ENCODE measurements at regions not wholly inside any gene's neighbourhood (a gene's known extent, or its start where the extent isn't known, plus 50 kb on each side); places are given as distances from the start of the nearest gene placed in this dataset.

DNA sequence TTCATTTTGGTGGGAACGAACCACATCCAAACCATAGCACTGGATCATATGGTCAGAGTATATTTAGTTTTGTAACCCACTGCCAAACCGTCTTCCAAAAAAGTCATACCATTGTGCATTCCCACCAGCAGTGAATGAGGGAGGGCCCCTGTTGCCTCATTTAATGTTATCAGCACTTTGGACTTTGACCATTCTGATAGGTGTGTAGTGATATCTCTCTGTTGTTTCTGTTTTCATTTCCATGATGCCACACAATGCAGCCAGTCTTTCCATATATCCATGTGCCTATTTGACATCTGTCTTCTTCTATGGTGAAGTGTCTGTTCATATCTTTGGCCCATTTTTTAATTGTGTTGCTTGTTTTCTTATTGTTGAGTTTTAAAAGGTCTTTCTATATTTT lies 105.0 kb upstream of the PPP2R2D start:
- no peak for DNase-seq (ENCODE audit: low read depth)

DNA sequence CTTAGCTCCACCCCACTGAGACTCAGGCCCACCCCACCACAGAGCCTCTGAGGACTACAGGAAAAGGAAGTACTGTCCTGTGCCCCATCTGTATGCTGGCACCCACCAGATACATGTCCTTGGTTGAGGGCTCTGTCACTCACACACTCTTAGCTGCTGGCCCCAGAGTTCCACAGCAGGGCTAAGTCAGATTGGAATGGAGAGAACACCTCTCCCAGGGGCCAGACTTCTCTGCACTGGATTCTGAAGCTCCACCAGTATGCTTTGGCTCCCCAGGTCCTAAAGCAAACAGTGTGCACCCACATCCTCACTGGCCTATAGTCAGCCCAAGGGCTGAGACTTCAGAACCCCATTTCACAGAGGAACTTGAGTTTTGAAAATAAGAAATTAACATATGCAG lies 103.2 kb upstream of the PPP2R2D start:
- DNase-seq (ENCODE audit: low read depth): no peak

DNA sequence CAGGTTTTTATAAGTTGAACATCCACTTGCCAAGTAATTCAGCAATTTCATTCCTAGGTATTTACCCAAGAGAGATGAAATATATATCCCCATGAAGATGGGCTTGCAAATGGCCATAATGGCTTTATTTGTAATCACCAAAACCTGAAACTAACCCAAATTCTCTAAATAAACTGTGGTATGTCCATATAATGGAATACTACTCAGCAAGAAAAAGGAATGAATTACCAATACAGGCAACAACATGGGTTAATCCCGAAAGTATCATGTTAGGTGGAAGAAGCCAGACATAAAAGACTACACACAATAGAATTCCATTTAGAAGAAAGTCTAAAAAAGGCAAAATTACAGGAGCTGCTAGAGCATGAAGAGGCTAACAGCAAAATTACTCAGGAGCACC lies 101.4 kb upstream of the PPP2R2D start:
- no peak for DNase-seq (ENCODE audit: low read depth)

DNA sequence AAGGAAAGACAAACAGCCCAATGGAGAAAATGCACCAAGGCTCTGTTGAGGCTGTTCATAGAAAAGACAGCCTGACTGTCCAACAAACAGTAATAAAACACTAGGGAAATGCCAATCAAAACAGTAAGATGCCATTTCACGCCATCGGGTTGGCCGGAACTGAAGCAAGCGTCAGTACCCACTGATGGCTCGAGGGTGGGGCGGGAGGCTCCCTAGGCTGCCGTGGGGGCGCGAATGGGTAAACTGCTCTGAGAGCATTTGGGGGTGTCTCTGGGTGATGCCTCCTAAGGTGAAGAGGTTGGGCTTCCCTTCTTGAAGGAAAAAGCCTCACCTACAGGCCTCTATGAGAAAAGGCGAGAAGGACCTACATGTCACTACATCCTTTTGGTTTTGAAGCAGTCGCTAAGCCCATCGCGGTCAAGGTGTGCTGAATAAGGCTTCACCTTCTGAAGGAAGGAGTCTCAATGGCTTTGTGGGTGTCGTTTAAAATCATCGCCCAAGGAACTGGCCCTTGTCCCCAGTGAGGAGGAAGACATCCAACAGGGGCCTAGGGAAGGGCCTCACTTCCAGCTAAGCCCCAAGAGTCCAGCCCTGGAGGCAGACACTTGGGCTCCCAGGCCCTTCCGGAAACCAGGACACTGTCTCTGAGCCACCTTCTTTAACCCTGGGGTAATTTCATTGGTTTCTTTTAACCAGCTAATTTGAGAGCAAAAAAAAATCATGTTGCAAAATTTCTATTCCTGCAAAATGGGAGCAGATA lies 98.5 kb upstream of the PPP2R2D start:
- DNase-seq (ENCODE audit: low read depth): no peak

DNA sequence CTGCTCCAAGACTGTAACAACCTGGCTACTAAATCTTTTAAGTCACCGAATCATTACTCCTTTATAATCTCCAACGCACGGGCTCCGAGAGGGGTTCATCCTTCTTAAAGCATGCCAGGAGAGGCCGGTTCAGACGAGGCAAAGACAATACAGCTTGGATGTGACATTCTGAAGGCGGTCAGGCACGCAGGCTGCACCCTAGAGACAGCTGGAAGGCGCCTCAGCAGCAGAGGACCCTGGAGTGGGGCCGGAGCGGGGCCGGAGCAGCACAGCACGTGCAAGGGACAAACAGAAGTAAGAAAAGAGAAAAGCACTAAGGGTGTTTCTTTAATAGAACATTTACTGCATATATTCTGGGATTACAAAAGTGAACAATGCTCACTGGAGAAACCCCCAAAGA lies 97.8 kb upstream of the PPP2R2D start:
- DNase-seq (ENCODE audit: low read depth): no peak

DNA sequence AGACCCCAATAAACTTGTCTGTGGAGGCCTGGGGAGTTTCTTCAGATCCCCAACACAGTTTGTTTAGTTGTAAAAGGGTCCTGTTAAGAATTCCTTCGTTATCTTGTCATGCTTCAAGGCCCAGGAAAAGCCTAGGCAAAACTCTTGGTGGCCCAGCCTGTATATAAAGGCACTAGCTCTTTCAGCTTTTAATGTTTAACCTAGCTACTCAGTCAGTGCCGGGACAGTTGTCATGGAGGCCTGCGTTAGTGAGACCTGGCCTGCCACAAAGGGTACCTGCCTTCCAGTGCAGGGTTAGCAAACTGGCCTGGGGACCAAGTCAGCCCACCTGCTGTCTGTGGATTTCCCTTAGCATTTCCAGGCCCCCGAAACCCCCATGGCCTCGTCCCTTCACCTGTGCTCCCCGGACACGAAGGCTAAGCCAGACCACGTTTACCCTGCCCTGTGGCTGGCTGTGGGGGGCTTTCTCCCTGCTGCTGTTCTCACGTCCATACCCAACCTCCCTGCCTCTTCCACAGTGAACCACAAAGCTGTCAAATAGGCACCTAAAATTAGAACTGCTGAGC lies 96.9 kb upstream of the PPP2R2D start:
- DNase-seq (ENCODE audit: low read depth): no peak

DNA sequence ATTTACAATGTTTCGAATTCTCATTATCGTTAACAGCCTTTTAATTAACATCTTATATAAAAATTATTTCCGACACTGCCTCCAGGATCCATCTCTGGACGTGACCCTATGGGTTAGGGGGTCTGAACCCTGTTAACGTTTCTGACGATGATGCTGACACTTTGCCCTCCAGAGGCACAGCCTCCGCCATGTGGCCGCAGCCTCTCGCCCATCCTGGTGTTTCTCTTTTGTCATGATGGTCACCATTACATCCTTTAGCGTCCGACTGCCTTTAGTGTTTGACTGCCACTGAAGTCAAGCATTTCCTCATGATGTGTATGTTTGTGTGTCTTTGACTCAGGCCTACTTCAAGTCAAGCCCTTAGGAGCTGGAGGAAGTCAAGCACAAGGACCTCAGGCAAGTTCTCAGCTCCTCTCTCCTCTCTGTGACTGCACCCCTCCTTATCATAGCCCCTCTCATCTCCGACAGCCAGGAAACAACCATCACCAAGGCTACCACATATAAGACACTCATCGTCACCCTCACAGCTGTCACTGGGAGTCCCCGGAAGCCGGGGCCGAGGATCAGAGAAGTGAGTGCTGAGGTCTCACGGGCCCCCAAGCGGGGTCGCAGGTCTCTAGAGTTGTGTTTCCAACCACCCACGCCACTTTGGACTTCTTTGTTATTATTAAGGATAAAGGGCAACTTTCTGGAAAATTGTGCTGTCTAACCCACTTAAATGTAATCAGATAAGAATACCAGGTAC lies 96.1 kb upstream of the PPP2R2D start:
- DNase-seq (ENCODE audit: low read depth): no peak

DNA sequence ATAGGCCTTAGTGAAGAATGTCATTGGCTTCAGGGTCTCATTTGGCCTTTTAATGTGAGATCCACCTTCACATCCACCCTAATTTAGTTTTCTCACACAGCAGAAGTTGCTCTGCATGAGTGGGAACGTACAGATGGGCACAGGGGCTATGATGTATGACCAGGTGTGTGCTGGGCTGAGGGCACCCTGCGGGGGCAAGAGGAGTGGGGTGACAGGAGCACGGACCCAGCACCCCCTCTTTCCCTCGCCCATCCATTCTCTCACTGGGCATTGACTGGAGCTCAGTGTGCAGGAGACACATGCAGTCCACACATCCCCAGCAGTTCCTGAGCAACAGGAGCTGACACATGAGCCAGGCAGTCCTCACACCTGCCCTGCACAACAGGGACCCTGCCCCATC lies 95.1 kb upstream of the PPP2R2D start:
- DNase-seq (ENCODE audit: low read depth): no peak

DNA sequence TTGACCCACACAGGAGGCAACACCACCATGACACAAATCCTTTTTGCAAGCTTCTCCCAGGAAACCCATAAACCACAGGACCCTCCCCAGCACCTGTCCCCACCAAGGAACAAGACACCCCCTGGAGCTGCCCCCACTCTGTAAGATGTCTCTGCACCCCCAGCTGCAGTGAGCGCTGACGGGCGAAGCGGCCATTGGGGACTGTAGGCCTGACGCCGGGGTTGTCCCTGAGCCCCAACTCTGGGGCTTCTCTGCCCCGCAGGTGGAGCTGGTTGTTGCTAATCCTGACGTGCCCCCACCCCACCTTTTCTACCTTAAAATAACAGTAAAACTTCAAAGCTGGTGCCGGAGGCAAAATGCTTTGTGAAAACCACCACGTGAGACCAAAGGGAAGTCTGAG lies 94.7 kb upstream of the PPP2R2D start:
- no peak for DNase-seq (ENCODE audit: low read depth)

DNA sequence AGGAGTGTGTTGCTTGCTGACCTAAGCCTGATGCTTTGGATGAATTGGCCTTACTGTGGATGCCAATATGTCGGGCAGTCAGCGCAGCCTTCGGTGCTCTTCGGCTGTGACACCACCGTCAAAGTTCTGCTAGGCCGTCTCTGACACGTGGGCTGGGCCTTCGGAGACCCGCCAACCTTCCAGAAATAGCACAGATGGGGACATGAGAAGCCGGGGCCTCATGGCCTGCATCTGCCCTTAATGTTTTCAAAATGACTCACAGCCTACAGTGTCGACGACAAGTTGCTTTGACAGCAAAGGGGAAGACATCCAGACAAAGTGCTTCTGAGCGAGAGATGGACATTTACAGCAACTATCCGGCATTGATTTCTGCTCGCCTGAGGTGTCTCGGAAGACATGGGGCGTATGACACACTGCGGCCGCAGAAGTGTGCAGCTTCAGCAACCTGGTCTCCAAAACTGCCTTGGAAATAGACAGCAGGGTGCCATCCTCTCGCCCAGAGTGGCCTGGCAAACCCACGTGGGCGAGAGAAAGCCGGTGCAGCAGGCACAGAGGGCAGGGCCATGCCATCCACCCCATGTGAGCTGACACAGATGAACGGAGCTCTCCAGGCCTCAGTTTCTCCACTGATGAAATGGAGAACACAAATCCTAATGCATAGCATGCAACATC lies 94.0 kb upstream of the PPP2R2D start:
- no peak for DNase-seq (ENCODE audit: low read depth)

DNA sequence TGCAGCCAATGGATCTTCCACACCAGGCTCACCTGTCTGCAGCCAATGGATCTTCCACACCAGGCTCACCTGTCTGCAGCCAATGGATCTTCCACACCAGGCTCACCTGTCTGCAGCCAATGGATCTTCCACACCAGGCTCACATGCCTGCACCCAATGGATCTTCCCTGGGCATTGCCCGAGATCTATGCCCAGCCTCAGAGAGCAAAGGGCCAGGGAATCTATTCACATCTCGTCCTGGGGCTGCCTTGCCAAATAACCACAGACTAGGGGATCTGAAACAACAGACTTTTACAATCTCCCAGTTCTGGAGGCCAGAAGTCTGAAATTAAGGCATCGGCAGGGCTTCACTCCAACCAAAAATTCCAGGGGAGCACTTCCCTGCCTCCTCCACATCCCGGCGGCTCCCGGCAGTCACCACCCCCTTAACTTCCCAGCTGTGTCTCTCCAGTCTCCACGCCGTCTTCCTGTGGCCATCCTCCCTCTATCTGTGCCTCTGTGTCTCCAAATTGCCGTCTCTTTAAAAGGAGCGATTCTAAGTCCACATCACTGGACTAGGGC lies 92.4 kb upstream of the PPP2R2D start:
- no peak for DNase-seq (ENCODE audit: low read depth)

DNA sequence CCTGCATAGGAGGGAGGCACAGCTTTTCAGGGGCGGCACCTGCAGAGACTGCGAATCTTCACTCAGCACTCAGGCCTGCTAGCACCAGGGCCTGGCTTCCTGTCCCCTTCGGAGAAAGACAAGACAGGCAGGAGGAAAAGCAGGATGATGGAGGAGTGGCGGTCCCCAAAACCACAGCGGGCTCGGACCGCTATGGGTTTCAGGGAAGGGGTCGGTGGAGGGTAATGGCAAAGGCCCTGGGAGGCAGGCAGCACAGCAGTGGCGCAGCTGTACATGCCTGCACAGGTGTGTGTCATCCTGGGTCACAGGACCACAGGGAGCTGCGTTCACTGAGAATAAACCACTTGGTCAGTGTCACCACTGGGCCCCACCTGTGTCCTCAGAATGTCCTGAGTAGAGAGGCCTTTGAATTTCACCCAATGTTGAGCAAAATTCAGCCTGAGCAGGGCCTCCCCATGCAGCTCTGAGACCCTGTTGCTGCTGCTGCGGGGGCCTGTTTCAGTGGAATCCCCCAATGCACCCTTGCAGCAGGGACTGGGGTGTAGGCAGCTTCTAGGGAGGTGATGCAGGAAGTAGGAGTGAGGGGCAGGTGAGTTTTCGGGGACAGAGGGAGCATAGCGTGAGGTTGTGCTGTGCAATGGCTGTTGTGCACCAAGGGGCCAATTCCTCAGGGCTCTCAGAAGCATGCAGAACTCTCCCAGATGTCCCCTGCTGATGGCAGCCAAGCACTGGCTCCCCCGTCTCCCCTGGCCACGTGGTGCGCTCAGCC lies 90.6 kb upstream of the PPP2R2D start:
- no peak for DNase-seq (ENCODE audit: low read depth)

DNA sequence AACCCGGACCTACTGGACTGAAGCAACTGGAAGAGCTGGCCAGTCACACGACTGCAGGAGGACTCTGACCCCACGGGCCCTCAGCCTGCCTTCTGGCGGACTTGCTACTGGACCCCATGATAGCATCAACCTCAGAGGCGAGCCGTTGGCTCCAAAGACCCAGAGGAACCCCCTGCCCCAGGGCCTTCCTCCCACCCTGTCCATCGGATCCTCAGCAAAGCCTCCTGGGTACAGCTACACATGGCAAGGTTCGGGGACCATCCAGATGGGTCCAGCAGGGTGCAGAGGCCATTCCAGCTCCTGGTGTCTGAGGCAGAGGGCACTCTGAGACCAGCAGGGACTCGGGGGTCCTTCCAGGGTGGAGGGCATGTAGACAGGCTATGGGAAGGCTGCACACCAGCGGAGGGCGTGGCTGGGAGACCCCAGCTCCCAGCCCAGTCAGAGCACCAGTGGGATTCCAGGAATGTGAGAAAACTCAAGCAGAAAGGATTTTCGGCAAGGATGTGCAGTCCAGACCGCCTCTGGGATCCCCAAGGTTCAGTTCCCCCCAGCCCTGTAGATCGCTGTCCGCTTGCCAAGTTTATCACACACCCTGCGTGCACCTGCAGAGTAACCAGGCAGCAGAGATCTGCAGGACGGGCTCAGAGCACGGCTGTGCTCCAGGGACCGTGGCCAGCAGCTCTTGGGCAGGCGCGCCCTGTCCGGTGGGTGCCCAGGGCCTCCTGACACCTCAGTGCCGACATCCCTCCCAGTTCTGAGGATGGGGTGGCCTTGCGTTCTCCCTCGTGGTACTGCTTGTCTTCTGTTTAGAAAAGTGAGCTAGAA lies 89.8 kb upstream of the PPP2R2D start:
- no peak for DNase-seq (ENCODE audit: low read depth)

DNA sequence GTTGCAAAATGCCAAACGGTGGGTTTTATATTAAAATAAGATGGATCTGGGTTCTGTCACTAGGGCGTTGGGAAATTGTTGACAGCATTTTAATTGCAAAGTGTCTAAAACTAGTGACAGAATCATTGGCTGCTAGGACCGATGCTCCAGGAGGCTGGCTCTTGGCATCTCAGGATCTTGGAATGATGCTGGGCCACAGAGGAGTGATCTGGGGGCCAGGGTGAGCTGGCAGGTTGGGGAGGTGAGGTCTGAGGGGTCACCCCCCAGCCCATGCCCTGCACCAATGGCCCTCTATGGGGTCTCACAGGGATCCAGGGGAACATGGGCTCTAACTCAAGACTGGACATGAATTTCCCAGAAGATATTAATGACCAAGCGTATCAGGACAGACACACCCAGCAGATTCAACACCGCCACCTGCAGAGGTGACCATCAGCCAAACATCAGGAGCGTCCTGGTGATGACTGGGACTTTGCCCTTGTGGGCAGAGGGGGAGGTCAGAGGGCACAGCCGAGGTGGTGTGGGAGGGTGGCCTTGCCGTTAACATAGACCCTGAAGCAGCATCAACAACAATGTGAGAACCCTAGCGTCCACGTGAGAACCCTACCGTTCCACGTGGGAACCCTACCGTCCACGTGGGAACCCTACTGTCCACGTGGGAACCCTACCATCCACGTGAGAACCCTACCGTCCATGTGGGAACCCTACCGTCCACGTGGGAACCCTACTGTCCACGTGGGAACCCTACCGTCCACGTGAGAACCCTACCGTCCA lies 89.0 kb upstream of the PPP2R2D start:
- no peak for DNase-seq (ENCODE audit: low read depth)

DNA sequence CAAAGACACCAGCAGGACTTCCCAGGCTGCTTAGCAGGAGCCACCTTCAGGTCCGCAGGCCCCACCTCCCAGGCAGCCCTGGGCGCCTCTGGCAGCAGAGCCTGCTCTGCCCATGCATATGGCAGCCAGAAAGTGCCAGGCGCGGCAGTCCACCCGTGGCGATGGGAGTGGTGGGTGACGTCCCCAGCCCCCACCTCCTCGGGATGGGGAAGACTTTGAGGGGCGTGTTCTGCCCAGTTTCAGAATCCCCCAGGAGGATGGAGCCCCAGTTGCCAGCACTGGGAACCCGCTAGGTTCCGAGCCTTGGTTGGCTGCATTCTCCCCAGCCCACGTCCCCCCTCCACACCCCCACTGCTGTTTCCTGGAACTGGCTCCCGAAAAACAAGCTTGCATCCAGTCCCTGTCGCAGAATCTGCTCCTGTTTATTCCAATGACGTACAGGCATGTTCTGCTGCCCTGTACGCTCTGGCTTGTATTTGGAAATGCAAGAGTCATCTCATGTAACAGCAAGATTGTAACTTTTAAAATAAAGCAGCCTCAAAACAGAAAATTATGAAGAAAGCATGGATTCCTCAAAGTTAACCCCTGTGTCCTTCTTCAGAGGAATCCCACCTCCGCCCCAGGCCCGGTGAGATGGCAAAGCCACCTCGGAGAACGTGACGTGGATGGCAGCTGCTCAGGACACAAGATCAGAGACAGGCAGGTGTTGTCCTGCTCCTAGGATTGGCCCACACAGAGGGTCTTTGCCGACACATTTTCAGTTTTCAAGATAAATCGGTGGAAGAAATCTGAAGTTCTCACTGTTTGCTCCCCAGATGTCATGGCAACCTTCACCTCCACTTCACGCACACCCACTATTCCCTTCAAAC lies 87.8 kb upstream of the PPP2R2D start:
- DNase-seq (ENCODE audit: low read depth): no peak

DNA sequence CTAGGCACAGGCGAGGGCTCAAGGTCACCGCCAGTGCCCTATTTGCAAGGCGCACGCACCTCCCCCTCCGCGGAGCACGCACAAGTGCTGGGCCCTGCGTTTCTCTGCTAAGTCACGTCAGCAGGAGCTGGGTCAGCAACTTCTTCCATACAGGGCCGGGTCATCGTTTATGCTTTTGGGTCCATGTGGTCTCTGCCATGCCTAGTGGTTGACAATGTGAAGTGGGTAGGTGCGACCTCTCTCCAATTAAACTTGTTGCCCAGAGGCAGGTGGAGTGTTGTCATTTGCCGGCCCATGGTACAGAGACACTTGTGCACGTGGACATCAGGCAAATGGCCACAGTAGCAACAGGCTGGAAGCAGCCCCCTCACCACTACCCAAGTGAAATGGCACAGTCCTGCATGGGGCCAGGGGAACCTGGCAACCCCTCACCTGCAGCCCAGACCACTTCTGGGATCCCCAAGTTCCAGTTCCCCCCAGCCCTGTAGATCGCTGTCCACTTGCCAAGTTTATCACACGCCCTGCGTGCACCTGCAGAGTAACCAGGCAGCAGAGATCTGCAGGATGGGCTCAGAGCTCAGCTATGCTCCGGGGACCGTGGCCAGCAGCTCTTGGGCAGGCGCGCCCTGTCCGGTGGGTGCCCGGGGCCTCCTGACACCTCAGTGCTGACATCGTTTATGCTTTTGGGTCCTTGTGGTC lies 86.1 kb upstream of the PPP2R2D start:
- DNase-seq (ENCODE audit: low read depth): no peak

DNA sequence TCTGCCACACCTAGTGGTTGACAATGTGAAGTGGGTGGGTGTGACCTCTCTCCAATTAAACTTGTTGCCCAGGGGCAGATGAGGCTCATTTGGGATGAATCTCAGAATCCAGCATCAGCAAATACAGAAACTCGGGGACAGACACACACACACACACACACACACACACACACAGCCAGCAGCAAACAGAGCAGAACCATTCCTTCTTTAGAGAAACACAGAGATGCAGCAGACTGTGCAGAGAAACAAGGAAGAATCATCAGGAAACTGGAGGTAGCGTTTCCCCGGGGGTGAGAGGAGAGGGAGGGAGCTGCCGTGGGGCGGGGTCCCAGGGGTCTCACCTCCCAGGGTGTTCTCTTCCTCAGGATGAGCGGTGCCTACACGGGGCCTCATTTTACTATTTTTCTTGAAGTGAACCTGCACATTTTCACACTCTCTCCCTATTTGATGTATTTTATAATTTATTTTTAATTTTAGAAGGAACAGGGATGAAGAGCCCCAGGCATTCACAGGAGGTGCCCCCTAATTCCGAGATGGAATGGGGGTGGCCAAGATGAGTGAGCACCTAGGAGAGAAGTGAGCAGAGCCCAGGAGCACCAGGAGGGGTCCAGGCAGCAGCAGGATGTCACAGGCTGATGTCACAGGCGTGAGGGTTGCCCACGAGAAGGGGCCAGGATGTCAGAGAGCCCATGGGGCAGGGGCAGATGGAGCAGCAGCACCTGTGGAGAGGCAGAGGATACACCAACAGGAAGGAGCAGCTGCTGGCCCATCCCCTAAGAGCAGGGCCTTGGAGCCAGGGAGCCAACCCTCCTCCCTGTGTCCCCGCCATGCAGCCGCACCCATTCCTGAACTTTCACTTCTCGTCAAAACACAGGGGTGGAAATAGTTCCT lies 85.3 kb upstream of the PPP2R2D start:
- no peak for DNase-seq (ENCODE audit: low read depth)

Measured in LHCN-M2 (cell line).